ENCODE measurements at regions not wholly inside any gene's neighbourhood (a gene's known extent, or its start where the extent isn't known, plus 50 kb on each side); places are given as distances from the start of the nearest gene placed in this dataset.

- Histone ChIP-seq H3K4me3 (ENCODE audit: low read length) (no peak overlapping the region), H3K9ac (ENCODE audit: low read depth, low read length) (no peak overlapping the region), H3K9me3 (ENCODE audit: insufficient read depth, low read depth, low read length) (peaks cover 11% of the 10 kb centered on the region), H3K4me1 (ENCODE audit: insufficient read depth, low read length) (peaks cover 4% of the 10 kb centered on the region; the same call in 1 of the 2 replicates), H3K27ac (ENCODE audit: low read length) (no peak overlapping the region), H3K36me3 (ENCODE audit: insufficient read depth, low read depth, low read length) (peaks cover 3% of the 10 kb centered on the region), H3K27me3 (ENCODE audit: insufficient read depth, low read length) (no peaks in the 10 kb centered on the region)
These were observed 72.5 kb upstream of the DAPK1 start for GRCh38 chr9:87425202-87425601.

GRCh38 chr9:87427851-87428506 is 69.7 kb upstream of the DAPK1 start:
- no peaks in the 10 kb centered on the region for H3K27me3 ChIP-seq (ENCODE audit: insufficient read depth, low read length)

GRCh38 chr9:87428659-87429058 is 69.0 kb upstream of the DAPK1 start:
- H3K27me3 ChIP-seq (ENCODE audit: insufficient read depth, low read length), result no peaks in the 10 kb centered on the region
- no peak overlapping the region for H3K4me3 ChIP-seq (ENCODE audit: low read length)
- H3K9me3 ChIP-seq (ENCODE audit: insufficient read depth, low read depth, low read length), result peaks cover 4% of the 10 kb centered on the region
- H3K4me1 ChIP-seq (ENCODE audit: insufficient read depth, low read length), result peaks cover 4% of the 10 kb centered on the region; the same call in 1 of the 2 replicates
- no peak overlapping the region for H3K9ac ChIP-seq (ENCODE audit: low read depth, low read length)
- no peak overlapping the region for H3K27ac ChIP-seq (ENCODE audit: low read length)
- no peaks in the 10 kb centered on the region for H3K36me3 ChIP-seq (ENCODE audit: insufficient read depth, low read depth, low read length)

More at GRCh38 chr9:87427851-87428506, 69.7 kb upstream of the DAPK1 start:
- H3K9me3 ChIP-seq (ENCODE audit: insufficient read depth, low read depth, low read length), result peaks cover 7% of the 10 kb centered on the region
- H3K27ac ChIP-seq (ENCODE audit: low read length), result no peak overlapping the region
- no peak overlapping the region for H3K4me3 ChIP-seq (ENCODE audit: low read length)
- no peaks in the 10 kb centered on the region for H3K36me3 ChIP-seq (ENCODE audit: insufficient read depth, low read depth, low read length)
- peaks cover 4% of the 10 kb centered on the region; the same call in 1 of the 2 replicates for H3K4me1 ChIP-seq (ENCODE audit: insufficient read depth, low read length)
- no peak overlapping the region for H3K9ac ChIP-seq (ENCODE audit: low read depth, low read length)

DNA sequence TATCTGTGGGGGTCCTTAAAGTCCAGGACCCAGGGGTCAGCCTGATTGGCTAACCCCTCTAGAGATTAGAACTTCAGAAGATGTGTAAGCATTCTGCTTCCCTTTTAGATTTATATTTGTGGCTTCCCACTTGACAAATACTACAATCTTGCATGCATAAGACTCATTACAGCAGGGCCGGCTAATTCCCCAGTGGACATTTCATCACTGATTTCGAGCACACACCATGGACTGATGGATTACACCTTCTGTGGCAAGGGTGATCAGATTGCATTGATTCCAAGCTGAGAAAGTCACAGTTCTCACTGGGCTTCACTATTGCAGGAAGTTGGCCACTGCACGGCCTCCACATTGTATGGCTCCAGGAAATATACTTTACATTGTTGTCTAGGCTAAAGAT is 65.8 kb upstream of the DAPK1 start:
- Histone ChIP-seq H3K36me3 (ENCODE audit: insufficient read depth, low read depth, low read length) (no peaks in the 10 kb centered on the region), H3K27ac (ENCODE audit: low read length) (no peak overlapping the region), H3K4me1 (ENCODE audit: insufficient read depth, low read length) (peaks cover 17% of the 10 kb centered on the region), H3K27me3 (ENCODE audit: insufficient read depth, low read length) (no peaks in the 10 kb centered on the region), H3K9ac (ENCODE audit: low read depth, low read length) (no peak overlapping the region), H3K4me3 (ENCODE audit: low read length) (no peak overlapping the region), H3K9me3 (ENCODE audit: insufficient read depth, low read depth, low read length) (no peaks in the 10 kb centered on the region)

DNA sequence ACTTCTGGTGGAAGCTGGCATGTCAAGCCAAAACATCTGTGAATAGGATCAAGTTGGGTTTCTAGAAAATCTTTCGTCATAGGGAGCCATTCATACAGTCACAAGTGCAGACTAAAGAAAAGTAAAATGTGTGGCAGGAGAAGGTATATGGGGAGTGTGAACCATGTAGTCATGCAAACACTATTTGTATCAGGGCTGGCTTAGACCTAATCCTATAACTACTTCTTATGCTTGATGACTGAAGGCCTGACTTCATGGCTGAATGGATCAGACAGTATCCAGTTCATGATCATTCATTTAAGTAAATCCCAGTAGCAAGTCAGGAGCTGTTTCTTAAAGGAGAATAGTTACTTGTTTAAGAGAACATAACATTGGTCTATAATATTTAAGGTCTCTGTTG is 63.8 kb upstream of the DAPK1 start:
- H3K36me3 ChIP-seq (ENCODE audit: insufficient read depth, low read depth, low read length), result no peaks in the 10 kb centered on the region
- no peak overlapping the region for H3K4me3 ChIP-seq (ENCODE audit: low read length)
- no peaks in the 10 kb centered on the region for H3K27me3 ChIP-seq (ENCODE audit: insufficient read depth, low read length)
- H3K4me1 ChIP-seq (ENCODE audit: insufficient read depth, low read length), result peaks cover 13% of the 10 kb centered on the region
- no peaks in the 10 kb centered on the region for H3K9me3 ChIP-seq (ENCODE audit: insufficient read depth, low read depth, low read length)
- no peak overlapping the region for H3K9ac ChIP-seq (ENCODE audit: low read depth, low read length)
- no peak overlapping the region for H3K27ac ChIP-seq (ENCODE audit: low read length)

DNA sequence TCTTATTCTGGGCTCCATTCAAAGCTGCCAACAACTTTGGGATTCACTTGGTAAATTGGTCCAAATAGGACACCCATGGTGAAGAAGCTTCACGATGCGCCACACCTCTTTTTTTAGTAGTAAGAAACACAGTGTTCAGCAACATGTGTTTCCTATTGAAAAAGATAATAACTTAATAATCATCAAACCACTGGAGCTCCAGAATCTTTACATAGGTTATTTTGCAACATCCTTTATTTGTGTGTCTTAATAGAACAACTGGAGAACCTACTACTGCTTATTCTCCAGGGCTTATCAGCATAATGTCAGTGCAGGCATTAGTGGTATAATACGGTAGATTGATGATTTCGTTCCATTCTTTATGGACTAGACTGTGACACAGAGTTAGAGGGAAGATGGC is 63.3 kb upstream of the DAPK1 start:
- no peak overlapping the region for H3K9ac ChIP-seq (ENCODE audit: low read depth, low read length)
- H3K27ac ChIP-seq (ENCODE audit: low read length), result no peak overlapping the region
- no peaks in the 10 kb centered on the region for H3K27me3 ChIP-seq (ENCODE audit: insufficient read depth, low read length)
- no peak overlapping the region for H3K4me3 ChIP-seq (ENCODE audit: low read length)
- H3K36me3 ChIP-seq (ENCODE audit: insufficient read depth, low read depth, low read length), result no peaks in the 10 kb centered on the region
- no peaks in the 10 kb centered on the region for H3K9me3 ChIP-seq (ENCODE audit: insufficient read depth, low read depth, low read length)
- H3K4me1 ChIP-seq (ENCODE audit: insufficient read depth, low read length), result peaks cover 13% of the 10 kb centered on the region

- H3K27ac ChIP-seq (ENCODE audit: low read length), result no peak overlapping the region
- H3K36me3 ChIP-seq (ENCODE audit: insufficient read depth, low read depth, low read length), result no peaks in the 10 kb centered on the region
- H3K9me3 ChIP-seq (ENCODE audit: insufficient read depth, low read depth, low read length), result no peaks in the 10 kb centered on the region
- H3K9ac ChIP-seq (ENCODE audit: low read depth, low read length), result no peak overlapping the region
- H3K4me1 ChIP-seq (ENCODE audit: insufficient read depth, low read length), result peaks cover 13% of the 10 kb centered on the region
- H3K4me3 ChIP-seq (ENCODE audit: low read length), result no peak overlapping the region
- no peaks in the 10 kb centered on the region for H3K27me3 ChIP-seq (ENCODE audit: insufficient read depth, low read length)
These were observed 62.3 kb upstream of the DAPK1 start for GRCh38 chr9:87435189-87435880.

- Histone ChIP-seq H3K9me3 (ENCODE audit: insufficient read depth, low read depth, low read length) (no peaks in the 10 kb centered on the region), H3K27me3 (ENCODE audit: insufficient read depth, low read length) (no peaks in the 10 kb centered on the region), H3K36me3 (ENCODE audit: insufficient read depth, low read depth, low read length) (no peaks in the 10 kb centered on the region), H3K4me1 (ENCODE audit: insufficient read depth, low read length) (peaks cover 13% of the 10 kb centered on the region), H3K9ac (ENCODE audit: low read depth, low read length) (no peak overlapping the region), H3K4me3 (ENCODE audit: low read length) (no peak overlapping the region), H3K27ac (ENCODE audit: low read length) (no peak overlapping the region)
These were observed 61.0 kb upstream of the DAPK1 start for GRCh38 chr9:87436716-87437115.

DNA sequence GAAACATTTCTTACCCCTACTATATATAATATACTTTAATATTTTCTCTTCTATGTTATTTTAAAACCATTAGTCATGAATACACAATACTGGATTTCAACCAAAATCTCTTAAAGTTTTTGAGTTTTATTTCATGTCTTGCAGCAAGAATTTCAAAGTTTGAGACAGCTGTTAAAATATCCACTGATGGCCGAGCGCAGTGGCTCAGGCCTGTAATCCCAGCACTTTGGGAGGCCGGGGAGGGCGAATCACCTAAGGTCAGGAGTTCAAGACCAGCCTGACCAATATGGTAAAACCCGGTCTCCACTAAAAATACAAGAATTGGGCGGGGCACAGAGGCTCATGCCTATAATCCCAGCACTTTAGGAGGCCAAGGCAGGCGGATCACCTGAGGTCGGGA is 59.7 kb upstream of the DAPK1 start:
- Histone ChIP-seq H3K9me3 (ENCODE audit: insufficient read depth, low read depth, low read length) (no peaks in the 10 kb centered on the region), H3K9ac (ENCODE audit: low read depth, low read length) (no peak overlapping the region), H3K27me3 (ENCODE audit: insufficient read depth, low read length) (no peaks in the 10 kb centered on the region), H3K4me1 (ENCODE audit: insufficient read depth, low read length) (peaks cover 13% of the 10 kb centered on the region), H3K36me3 (ENCODE audit: insufficient read depth, low read depth, low read length) (no peaks in the 10 kb centered on the region), H3K27ac (ENCODE audit: low read length) (no peak overlapping the region), H3K4me3 (ENCODE audit: low read length) (no peak overlapping the region)

- Histone ChIP-seq H3K27ac (ENCODE audit: low read length) (no peak overlapping the region), H3K4me3 (ENCODE audit: low read length) (no peak overlapping the region), H3K9ac (ENCODE audit: low read depth, low read length) (no peak overlapping the region), H3K4me1 (ENCODE audit: insufficient read depth, low read length) (no peaks in the 10 kb centered on the region), H3K27me3 (ENCODE audit: insufficient read depth, low read length) (no peaks in the 10 kb centered on the region), H3K36me3 (ENCODE audit: insufficient read depth, low read depth, low read length) (no peaks in the 10 kb centered on the region), H3K9me3 (ENCODE audit: insufficient read depth, low read depth, low read length) (no peaks in the 10 kb centered on the region)
These were observed 56.4 kb upstream of the DAPK1 start for GRCh38 chr9:87441251-87441650.

DNA sequence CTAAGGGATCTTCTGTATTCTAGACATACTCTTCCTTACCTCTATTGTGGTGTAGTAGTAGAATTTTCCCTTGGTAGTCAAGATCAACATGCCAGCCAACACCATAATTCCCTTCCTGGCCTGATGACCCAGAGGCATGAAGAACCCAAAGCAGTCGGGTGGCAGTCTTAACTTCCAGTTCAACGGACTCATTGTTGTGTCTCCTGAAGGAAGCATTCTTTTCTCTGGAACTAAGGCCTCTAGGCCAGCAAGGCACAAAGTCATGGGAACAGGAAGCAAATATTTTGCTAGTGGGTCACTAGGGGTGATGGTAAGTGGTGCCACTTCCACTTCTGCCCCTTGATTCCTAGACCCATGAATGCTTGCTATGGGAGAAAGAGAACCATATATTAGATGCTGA is 55.2 kb upstream of the DAPK1 start:
- no peaks in the 10 kb centered on the region for H3K9me3 ChIP-seq (ENCODE audit: insufficient read depth, low read depth, low read length)
- no peak overlapping the region for H3K27ac ChIP-seq (ENCODE audit: low read length)
- no peaks in the 10 kb centered on the region for H3K36me3 ChIP-seq (ENCODE audit: insufficient read depth, low read depth, low read length)
- H3K27me3 ChIP-seq (ENCODE audit: insufficient read depth, low read length), result no peaks in the 10 kb centered on the region
- H3K4me3 ChIP-seq (ENCODE audit: low read length), result no peak overlapping the region
- H3K9ac ChIP-seq (ENCODE audit: low read depth, low read length), result no peak overlapping the region
- H3K4me1 ChIP-seq (ENCODE audit: insufficient read depth, low read length), result no peaks in the 10 kb centered on the region

DNA sequence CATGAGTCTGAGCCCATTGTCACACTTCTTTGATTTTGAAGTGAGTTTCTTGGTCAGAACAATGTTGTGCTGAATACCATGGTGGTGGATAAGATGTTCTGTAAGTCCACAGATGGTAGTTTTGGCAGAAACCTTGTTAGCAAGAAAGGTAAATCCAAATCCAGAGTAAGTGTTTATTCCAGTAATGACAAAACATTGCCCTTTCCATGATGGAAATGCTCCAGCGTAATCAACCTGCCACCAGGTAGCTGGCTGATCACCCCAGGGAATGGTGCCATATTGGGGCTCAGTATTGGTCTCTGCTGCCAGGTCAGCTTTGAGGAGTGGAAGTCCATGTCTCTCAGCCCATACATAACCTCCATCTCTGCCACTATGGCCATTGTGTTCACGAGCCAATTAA is 54.7 kb upstream of the DAPK1 start:
- H3K36me3 ChIP-seq (ENCODE audit: insufficient read depth, low read depth, low read length), result no peaks in the 10 kb centered on the region
- no peak overlapping the region for H3K9ac ChIP-seq (ENCODE audit: low read depth, low read length)
- H3K27me3 ChIP-seq (ENCODE audit: insufficient read depth, low read length), result no peaks in the 10 kb centered on the region
- no peak overlapping the region for H3K4me3 ChIP-seq (ENCODE audit: low read length)
- H3K4me1 ChIP-seq (ENCODE audit: insufficient read depth, low read length), result no peaks in the 10 kb centered on the region
- no peak overlapping the region for H3K27ac ChIP-seq (ENCODE audit: low read length)
- H3K9me3 ChIP-seq (ENCODE audit: insufficient read depth, low read depth, low read length), result no peaks in the 10 kb centered on the region

Measured in iPS-20b (cell line).